Glutamatergic neuron (in vitro differentiated cells): ENCODE measurements at regions not wholly inside any gene's neighbourhood (a gene's known extent, or its start where the extent isn't known, plus 50 kb on each side); places are given as distances from the start of the nearest gene placed in this dataset.

ENCODE experiments used
- DNase-seq: peaks from one replicate; pipeline ENCODE4 v3.0.0; 2022
- H3K27ac Mint-ChIP-seq: one replicate; pipeline ENCODE4 v1.8.0; 2020; ENCODE audit warnings: mild to moderate bottlenecking, mixed read lengths, inconsistent platforms; ENCODE audit not compliant: unreplicated experiment
- H3K27me3 Mint-ChIP-seq: one replicate; pipeline ENCODE4 v1.8.0; 2020; ENCODE audit warnings: mild to moderate bottlenecking, moderate library complexity, mixed read lengths, inconsistent platforms; ENCODE audit not compliant: unreplicated experiment
- H3K36me3 Mint-ChIP-seq: one replicate; pipeline ENCODE4 v1.8.0; 2020; ENCODE audit warnings: mild to moderate bottlenecking, mixed read lengths, inconsistent platforms; ENCODE audit not compliant: unreplicated experiment
- H3K4me1 Mint-ChIP-seq: one replicate; pipeline ENCODE4 v1.8.0; 2020; ENCODE audit warnings: mild to moderate bottlenecking, low read depth, mixed read lengths, inconsistent platforms; ENCODE audit not compliant: unreplicated experiment
- H3K4me3 Mint-ChIP-seq: one replicate; pipeline ENCODE4 v1.8.0; 2020; ENCODE audit warnings: mild to moderate bottlenecking, mixed read lengths, inconsistent platforms; ENCODE audit not compliant: unreplicated experiment
- H3K9me3 Mint-ChIP-seq: one replicate; pipeline ENCODE4 v1.8.0; 2020; ENCODE audit warnings: mild to moderate bottlenecking, moderate library complexity, mixed read lengths, inconsistent platforms; ENCODE audit not compliant: unreplicated experiment
- TF ChIP-seq, protein P1 (sequence below): fragments of 200-600 bp; sonication (generic); IDR thresholded peaks from one replicate; pipeline ENCODE4 v1.5.0; 2021; ENCODE audit not compliant: partially characterized antibody, unreplicated experiment

DNA sequence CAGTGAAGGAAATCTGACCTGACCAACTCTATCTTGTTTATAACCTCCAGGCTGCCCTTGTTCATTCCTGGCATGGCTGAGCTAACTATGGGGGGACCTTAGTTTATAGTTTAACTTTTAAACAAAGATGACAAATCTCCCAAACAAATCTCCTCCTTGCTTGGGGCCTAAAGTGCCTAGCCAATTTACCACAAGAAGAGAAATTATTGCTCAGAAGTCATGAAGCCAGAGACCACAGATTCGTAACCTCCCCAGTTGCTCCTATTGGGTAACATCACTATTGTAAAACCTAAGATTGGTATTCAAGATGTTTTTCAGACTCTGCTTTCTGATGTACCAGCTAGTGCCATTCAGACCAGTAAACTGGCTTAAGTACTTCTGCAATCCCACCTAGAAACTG lies 649.4 kb upstream of the SLC8A1 start:
- TF ChIP-seq, protein P1, sequence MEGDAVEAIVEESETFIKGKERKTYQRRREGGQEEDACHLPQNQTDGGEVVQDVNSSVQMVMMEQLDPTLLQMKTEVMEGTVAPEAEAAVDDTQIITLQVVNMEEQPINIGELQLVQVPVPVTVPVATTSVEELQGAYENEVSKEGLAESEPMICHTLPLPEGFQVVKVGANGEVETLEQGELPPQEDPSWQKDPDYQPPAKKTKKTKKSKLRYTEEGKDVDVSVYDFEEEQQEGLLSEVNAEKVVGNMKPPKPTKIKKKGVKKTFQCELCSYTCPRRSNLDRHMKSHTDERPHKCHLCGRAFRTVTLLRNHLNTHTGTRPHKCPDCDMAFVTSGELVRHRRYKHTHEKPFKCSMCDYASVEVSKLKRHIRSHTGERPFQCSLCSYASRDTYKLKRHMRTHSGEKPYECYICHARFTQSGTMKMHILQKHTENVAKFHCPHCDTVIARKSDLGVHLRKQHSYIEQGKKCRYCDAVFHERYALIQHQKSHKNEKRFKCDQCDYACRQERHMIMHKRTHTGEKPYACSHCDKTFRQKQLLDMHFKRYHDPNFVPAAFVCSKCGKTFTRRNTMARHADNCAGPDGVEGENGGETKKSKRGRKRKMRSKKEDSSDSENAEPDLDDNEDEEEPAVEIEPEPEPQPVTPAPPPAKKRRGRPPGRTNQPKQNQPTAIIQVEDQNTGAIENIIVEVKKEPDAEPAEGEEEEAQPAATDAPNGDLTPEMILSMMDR = no peak
- no peak overlapping the region for H3K27ac Mint-ChIP-seq
- H3K4me3 Mint-ChIP-seq = no peak overlapping the region
- H3K9me3 Mint-ChIP-seq = no peaks in the 10 kb centered on the region
- no peaks in the 10 kb centered on the region for H3K36me3 Mint-ChIP-seq
- peaks cover 10% of the 10 kb centered on the region for H3K4me1 Mint-ChIP-seq
- DNase-seq = no peak
- no peaks in the 10 kb centered on the region for H3K27me3 Mint-ChIP-seq

DNA sequence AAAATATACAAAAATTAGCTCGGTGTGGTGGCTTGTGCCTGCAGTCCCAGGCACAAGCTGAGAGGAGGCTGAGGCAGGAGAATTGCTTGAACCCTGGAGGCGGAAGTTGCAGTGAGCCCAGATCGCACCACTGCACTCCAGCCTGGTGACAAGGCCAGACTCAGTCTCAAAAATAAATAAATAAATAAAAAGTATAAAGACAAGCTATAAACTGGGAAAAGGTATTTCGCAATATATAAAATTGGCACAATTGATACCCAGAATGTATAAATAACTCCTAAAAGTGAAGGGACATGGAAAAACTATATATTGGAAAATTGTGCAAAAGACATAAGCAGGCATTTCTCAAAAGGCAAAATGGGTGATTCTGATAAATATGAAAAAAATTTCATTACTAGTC lies 657.9 kb upstream of the SLC8A1 start:
- DNase-seq = no peak
- Mint-ChIP-seq H3K36me3 (no peaks in the 10 kb centered on the region), H3K4me3 (no peak overlapping the region), H3K4me1 (peaks cover 1% of the 10 kb centered on the region), H3K9me3 (no peaks in the 10 kb centered on the region), H3K27me3 (no peaks in the 10 kb centered on the region), H3K27ac (no peak overlapping the region)
- TF ChIP-seq, protein P1 = no peak

DNA sequence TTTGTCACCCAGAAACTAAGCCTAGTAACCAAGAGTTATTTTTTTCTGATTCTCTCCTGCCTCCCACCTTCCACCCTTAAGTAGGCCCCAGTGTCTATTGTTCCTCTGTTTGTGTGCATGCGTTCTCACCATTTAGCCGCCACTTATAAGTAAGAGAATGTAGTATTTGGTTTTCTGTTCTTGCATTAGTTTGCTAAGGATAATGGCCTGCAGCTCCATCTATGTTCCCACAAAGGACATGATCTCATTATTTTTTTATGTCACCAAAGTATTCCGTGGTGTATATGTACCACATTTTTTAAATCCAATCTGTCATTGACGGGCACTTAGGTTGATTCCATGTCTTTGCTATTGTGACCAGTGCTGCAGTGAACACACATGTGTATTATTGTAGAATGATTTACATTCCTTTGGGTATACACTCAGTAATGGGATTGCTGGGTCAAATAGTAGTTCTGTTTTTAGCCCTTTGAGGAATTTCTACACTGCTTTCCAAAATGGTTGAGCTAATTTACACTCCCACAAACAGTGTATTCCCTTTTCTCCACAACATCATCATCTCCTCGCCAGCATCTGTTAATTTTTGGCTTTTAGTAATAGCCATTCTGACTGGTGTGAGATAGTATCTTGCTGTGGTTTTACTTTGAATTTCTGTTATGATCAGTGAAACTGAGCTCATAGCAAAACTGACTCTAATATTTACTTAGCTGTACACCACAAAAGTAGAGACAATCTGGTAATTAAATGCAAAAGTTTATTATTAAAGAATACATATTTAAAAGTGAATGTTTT lies 660.1 kb upstream of the SLC8A1 start:
- Mint-ChIP-seq H3K9me3 (no peaks in the 10 kb centered on the region), H3K4me3 (no peak overlapping the region), H3K4me1 (peaks cover 1% of the 10 kb centered on the region), H3K27me3 (no peaks in the 10 kb centered on the region), H3K36me3 (no peaks in the 10 kb centered on the region), H3K27ac (no peak overlapping the region)
- TF ChIP-seq, protein P1 = no peak
- DNase-seq = no peak

DNA sequence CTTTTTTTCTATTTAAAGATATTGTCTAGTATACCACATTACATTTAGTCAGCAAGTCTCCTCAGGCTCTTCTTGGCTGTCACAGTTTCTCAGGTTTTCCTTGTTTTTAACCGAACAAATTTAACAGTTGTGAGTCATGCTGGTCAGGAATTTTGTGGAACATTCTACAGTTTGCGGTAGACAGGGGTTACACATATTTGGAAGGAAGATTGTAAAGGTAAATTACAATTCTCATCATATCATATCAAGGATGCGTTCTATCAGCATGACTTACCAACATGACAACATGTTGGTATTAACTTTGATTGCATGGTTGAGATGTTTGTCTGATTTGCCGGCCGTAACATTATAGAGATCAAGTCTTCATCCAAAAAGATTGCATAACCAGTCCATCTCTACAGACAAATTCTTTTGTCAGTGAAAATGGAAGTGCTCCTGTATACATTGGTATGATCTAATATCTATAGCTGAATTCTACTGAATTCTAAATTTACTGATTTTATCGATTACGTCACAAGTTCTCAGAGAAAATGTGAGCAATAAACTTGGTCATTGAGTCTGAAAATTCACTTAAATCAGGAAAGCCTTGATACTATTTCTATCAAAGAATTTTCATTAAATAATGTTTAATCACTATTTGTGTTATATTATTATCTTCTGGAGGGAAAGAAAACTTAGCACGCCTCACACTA lies 664.4 kb upstream of the SLC8A1 start:
- Mint-ChIP-seq H3K4me1 (peaks cover 1% of the 10 kb centered on the region), H3K9me3 (no peaks in the 10 kb centered on the region), H3K36me3 (no peaks in the 10 kb centered on the region), H3K4me3 (no peak overlapping the region), H3K27ac (no peak overlapping the region), H3K27me3 (peaks cover 1% of the 10 kb centered on the region)
- DNase-seq = no peak
- TF ChIP-seq, protein P1 = no peak

DNA sequence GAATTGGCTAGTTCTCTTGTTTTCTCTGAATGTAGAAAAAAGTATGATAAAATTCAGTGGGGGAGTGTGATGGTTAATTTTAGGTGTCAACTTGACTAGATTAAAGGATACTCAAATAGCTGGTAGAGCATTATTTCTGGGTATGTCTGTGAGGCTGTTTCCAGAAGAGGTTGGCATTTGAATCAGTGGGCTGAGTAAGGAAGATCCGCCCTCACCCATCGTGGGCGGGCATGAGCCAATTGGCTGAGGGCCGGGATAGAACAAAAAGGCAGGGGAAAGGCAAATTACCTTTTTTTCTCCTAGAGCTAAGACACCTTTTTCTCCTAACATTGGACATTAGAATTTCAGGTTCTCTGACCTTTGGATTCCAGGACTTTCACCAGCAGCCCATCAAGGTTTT lies 667.6 kb upstream of the SLC8A1 start:
- DNase-seq = no peak
- H3K9me3 Mint-ChIP-seq = no peaks in the 10 kb centered on the region
- H3K4me3 Mint-ChIP-seq = no peak overlapping the region
- H3K4me1 Mint-ChIP-seq = no peaks in the 10 kb centered on the region
- H3K36me3 Mint-ChIP-seq = no peaks in the 10 kb centered on the region
- peaks cover 1% of the 10 kb centered on the region for H3K27me3 Mint-ChIP-seq
- TF ChIP-seq, protein P1 = no peak
- no peak overlapping the region for H3K27ac Mint-ChIP-seq
